ENCODE measurements at regions not wholly inside any gene's neighbourhood (a gene's known extent, or its start where the extent isn't known, plus 50 kb on each side); places are given as distances from the start of the nearest gene placed in this dataset.
"Not testable (repeated sequence)": the region's sequence is repeated elsewhere in the genome, so short reads cannot be mapped to it uniquely, and the experiment has no call there.

- no peak for DNase-seq (ENCODE audit: low read depth)
These were observed 99.9 kb upstream of the SERBP1 start for GRCh38 chr1:67530071-67530470.

DNA sequence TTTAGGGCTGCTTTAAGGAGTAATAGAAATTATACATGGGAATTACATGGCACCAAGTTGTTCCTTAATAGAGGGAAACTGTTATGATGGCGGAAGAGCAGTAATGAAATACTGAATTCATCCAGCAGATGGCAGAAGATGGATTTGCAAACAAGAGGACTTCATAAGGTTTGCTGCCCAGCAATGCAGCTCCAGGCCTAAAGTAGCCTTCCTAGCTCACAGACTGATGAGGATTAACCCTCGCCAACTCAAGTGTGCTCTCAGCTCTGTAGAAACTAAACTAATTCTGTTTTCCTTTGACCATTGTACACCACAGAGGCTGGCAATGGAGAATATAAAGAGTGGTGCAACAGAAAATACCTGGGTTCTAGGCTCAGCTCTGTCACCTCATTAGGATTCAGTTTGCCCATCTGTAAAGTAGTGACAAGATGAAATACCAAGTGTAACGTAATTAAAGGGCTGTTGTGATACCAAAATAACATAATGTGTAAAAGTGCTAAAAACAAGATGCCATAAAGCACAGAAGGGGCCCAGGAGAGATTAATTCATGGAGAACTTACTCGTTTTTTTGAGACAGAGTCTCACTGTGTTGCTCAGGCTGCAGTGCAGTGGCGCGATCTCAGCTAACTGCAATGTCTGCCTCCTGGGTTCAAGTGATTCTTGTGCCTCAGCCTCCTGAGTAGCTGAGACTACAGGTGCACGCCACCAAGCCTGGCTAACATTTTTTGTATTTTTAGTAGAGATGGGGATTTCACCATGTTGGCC is 102.4 kb upstream of the SERBP1 start:
- DNase-seq (ENCODE audit: low read depth) = no peak

GRCh38 chr1:67534627-67535065 is 104.4 kb upstream of the SERBP1 start:
- DNase-seq (ENCODE audit: low read depth) = no peak

DNA sequence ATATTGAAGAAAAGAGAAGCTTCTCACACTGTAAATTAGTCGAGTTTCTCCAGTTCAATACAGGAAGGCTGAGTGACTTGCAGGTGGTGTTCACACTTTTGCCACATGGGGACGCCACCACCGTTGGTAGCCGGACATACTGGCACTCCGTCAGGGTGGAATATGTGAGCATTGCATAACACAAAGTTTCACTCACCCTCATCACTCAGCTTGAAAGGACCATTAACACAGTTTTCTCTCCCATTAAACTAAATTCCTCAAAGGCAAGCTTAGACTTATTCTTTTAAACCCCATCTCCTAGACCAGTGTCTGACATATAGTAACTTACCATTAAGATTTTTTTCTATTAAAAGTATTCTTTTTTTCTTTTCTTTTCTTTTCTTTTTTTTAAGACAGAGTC is 105.3 kb upstream of the SERBP1 start:
- no peak for DNase-seq (ENCODE audit: low read depth)

DNA sequence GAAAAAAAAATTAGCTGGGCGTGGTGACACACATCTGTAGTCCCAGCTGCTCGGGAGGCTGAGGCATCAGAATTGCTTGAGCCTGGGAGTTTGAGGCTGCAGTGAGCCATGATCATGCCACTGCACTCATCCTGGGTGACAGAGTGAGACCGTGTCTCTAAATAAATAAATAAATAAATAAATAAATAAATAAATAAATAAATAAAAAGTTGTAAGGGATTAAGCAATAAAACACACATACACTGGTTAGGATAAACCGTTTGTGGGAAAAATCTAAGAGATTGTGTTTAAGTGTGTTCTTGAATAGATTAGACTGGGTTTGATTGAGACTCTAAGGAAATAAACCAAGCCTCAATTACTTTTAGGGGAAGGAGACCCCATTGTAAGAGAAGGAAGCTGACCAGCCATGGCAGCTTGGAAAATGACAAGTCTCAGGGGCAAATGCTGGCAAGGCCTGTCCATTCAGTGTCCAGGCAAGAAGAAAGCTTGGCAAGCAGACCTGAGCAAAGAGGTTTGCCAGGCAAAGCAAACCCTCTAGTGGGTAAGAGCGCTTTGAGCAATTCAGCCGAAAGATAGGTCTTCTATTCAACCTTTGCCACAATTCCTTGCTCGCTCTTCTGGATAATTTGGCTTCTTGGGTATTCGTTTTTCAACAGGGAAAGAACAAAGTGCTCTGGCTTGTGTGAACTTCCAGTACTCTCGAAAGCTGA is 106.9 kb upstream of the SERBP1 start:
- no peak for DNase-seq (ENCODE audit: low read depth)

- DNase-seq (ENCODE audit: low read depth) = no peak
These were observed 107.4 kb upstream of the SERBP1 start for GRCh38 chr1:67537667-67538018.

GRCh38 chr1:67540025-67540732 is 110.0 kb upstream of the SERBP1 start:
- no peak for DNase-seq (ENCODE audit: low read depth)

DNA sequence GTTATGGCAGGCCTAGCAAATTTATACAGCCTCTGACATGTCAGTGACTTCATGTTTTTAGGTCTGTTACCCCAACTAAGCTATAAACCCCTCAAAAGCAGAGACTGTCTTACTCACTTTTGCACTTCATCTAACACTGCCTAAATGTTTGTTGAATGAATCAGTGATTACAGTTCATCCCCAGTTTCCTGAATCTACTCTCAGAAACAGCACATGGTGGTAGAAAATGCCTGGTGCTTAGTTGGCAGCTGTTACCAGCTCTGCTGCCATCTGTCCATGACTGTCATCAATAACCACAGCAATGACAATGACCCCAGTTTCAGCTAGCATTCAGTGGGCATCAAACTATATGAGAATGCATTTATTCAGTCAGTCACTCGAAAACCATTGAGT is 110.5 kb upstream of the SERBP1 start:
- no peak for DNase-seq (ENCODE audit: low read depth)

DNA sequence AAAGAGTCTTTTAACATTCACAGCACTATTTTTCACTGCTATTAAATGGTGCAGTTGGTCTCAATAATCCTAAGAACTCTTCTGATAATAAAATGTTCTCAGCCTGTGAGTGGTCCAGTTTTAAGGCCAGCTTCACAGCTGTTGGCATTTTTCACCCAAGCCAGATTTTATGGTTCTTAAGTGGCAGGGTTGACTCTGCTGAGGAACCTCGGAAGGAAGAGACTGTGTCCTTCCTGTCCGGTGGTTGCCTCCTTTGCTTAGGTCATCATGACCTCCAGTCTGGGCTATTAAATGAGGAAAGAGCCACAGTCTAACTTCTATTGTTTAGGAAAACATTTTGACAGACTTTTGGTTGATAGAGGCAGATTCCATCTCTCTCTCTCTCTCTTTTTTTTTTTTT is 112.5 kb upstream of the SERBP1 start:
- DNase-seq (ENCODE audit: low read depth) = no peak

GRCh38 chr1:67544921-67545320 is 114.7 kb upstream of the SERBP1 start:
- no peak for DNase-seq (ENCODE audit: low read depth)

- DNase-seq (ENCODE audit: low read depth) = no peak
These were observed 115.2 kb upstream of the SERBP1 start for GRCh38 chr1:67545364-67545763.

DNA sequence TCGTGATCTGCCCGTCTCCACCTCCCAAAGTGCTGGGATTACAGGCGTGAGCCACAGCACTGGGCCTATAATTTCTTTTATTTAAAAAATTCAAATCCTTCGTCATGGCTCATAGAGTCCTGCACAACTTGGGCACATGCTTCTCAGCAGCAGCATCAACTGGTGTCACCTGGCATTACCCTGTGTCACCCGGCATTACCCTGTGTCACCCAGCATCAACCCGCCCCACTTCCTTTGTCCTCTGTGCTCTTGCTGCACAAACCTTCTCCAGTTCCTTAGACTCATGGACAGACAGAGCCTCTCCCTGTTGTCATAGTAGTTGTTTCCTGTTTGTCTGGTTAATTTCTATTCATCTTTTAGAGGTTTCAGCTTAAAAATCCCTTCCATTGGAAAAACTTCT is 121.2 kb upstream of the SERBP1 start:
- no peak for DNase-seq (ENCODE audit: low read depth)

DNA sequence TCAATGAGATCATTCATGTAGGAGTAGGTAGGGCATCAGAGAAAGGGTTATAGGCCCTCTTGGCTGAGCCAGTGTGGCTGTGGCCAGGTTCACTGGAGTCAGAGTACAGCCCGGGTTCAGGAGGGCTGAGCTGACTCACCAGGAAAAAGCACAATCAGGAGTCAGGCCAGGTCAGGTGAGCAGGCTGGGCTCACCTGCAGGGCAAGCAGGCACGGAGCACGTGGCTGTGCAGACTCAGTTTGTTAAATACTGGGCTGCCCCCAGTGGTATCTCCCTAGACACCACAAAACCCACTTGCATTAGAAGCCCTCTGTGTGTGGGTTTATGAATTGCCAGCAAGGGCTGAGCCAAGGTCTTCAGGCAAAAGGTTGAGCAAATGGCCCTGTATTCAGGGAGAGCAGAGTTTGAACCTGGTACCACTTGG is 122.1 kb upstream of the SERBP1 start:
- no peak for DNase-seq (ENCODE audit: low read depth)

- not testable (repeated sequence) for DNase-seq (ENCODE audit: low read depth)
These were observed 124.0 kb upstream of the SERBP1 start for GRCh38 chr1:67554204-67554603.

GRCh38 chr1:67555461-67556296 is 125.5 kb upstream of the SERBP1 start:
- no peak for DNase-seq (ENCODE audit: low read depth)

DNA sequence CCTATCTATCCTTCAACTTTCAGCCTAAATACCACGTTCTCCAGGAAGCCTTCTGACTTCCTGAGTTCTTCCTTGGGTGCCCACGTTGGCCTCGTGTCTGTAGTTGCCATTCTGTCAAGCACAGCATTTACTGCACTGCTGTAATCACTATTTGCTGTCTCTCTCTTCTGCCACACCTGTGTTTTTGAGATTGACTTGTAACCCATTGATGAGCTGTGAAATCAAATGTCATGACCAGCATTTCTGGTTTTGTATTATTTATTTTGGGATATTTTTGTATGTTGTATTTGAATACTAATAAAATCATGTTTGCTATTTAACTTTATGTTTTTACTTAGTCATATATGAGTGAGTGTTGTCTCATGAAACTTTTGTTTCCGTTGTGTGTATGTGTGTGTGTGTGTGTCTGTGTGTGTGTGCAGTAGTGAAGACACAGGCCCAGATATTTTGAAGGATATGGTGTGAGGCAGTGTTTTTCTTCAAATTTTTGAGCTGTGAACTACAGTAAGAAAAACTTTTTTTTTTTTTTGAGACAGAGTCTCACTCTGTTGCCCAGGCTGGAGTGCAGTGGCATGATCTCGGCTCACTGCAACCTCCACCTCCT is 126.2 kb upstream of the SERBP1 start:
- no peak for DNase-seq (ENCODE audit: low read depth)

DNA sequence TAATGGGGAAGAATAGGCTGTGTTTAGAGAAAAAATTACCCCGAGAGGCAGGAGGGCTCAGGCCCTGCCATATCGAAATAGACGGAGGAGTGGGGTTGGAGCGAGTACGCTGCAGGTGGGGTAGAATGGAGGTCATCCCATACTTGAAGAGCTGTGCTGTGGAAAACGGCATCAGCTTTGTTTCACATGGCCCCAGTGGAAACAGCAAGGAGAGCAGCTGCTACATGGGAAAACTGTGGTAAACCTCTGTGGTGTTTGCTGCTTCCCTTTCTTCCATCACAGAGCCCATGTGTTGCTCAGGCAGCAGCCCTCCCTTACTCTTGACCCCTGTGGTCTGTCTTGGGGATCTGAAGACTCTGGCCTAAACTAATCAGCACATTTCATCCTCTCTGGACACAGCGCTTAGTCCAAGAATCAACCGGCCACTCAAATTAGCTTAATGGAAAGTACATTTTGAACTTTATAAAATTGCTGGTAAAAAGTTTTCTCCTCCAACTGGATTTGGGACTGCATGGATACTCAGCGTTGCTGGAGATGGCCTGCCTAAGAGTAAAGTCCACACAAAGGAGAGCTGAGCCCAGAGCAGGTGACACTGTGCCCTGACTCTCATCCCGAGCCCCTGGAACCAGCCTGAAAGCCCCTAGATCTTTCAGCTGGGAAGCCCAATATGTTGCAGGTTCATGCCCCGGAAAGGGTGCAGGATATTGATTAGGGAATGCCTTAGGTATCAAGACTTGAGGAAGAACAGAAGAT is 127.1 kb upstream of the GADD45A start:
- DNase-seq (ENCODE audit: low read depth) = no peak

DNA sequence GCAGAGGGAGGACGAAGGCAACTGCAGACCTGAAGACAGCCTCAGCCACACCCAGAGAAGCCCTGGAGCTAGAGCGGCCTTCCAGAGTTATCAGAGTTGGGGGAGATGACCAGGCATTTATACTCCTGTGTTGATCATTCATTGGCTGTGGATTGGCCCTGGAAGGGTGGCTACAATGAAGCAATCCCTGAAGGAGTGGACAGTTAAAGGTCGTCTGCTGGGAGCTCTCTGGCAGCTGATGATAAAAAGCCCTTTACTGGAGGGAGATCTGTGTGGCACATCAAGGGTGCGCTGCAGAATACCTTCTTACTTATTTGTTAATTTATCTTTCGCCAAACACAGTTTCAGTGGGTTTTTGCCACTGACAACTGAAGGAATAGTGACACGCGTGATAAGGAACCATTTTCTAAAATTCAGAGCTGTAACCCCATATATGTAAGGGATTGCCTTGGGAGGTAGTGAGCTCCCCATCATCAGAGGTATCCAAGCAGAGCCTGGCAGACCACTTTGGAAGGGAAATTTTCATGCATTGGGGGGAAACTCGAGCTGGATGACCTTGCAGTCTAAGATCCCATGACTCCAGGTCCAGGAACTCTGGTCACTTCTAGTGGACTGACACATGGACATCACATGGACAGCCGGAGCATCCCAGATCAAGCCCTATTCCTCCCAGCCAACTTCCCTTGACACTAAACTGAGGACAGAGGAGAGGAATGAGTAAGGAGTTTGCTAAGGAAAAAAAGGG is 126.4 kb upstream of the GADD45A start:
- DNase-seq (ENCODE audit: low read depth) = no peak

DNA sequence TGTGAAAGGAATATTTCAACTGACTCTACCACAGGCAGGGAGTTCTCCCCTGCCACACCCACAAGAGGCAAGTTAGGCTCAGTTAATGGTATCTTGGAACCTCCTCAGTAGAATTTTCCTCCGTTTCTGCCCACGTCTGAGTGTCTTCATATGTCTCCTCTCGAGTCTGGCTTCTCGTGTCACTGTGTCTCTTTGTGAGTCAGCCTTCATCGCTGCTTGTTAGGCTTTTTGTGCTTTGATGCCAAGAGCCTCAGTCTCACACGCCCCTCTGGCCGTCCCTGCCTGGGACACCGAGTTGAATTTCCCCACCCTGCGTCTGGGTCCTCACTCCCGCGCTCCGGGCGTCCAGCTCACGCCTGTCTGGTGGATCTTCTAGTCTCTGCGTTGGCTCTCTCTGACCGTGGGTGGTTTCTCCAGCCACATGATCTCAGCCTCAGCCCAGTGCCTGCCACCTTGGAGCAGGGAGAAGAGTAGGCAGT is 125.7 kb upstream of the GADD45A start:
- DNase-seq (ENCODE audit: low read depth) = no peak

GRCh38 chr1:67560580-67561255 is 124.3 kb upstream of the GADD45A start:
- DNase-seq (ENCODE audit: low read depth) = no peak
